Thyroid gland (tissue), 4 donors: ENCODE measurements at regions not wholly inside any gene's neighbourhood (a gene's known extent, or its start where the extent isn't known, plus 50 kb on each side); places are given as distances from the start of the nearest gene placed in this dataset.

ENCODE experiments used
- POLR2A ChIP-seq, 2 donors: fragments of 450-650 bp; IDR thresholded peaks; one replicate each; pipeline ENCODE4 v1.6.1; 2017; ENCODE audit warnings: antibody characterized with exemption in 2 of 2, mild to moderate bottlenecking in 2 of 2, moderate library complexity in 1 of 2
- TF ChIP-seq, protein P1 (sequence below), 6 experiments: fragments of 200-600 bp in 3 of 6; fragments of 450-650 bp in 3 of 6; sonication (generic) in 3 of 6; IDR thresholded peaks; one replicate each; pipeline ENCODE4 v1.5.1; 2016 to 2019; ENCODE audit warnings: antibody characterized with exemption in 6 of 6, mild to moderate bottlenecking in 2 of 6, inconsistent platforms in 1 of 6, moderate library complexity in 1 of 6

DNA sequence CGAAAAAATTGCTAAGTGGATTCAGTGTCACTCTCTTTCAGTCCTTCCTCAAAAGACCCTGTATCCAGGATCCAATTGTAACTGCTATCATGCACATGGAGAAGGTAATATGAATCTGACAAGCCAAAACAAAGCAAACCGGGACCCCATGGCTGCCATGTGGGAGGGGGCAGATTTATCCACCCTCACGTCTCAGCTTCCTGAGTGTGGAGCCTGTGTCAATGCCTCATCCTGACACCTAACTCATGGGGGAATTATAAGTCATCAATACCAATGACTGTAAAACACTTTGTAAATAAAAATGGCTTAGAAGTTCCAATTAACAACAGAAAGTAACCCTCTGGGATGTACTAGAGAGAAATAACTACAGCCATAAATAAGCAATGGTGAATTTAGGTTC lies 174.1 kb upstream of the MCHR2 start:
- TF ChIP-seq, protein P1, sequence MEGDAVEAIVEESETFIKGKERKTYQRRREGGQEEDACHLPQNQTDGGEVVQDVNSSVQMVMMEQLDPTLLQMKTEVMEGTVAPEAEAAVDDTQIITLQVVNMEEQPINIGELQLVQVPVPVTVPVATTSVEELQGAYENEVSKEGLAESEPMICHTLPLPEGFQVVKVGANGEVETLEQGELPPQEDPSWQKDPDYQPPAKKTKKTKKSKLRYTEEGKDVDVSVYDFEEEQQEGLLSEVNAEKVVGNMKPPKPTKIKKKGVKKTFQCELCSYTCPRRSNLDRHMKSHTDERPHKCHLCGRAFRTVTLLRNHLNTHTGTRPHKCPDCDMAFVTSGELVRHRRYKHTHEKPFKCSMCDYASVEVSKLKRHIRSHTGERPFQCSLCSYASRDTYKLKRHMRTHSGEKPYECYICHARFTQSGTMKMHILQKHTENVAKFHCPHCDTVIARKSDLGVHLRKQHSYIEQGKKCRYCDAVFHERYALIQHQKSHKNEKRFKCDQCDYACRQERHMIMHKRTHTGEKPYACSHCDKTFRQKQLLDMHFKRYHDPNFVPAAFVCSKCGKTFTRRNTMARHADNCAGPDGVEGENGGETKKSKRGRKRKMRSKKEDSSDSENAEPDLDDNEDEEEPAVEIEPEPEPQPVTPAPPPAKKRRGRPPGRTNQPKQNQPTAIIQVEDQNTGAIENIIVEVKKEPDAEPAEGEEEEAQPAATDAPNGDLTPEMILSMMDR (IDR thresholded peaks at IDR 0.05): no peak
- no peak for TF ChIP-seq POLR2A (IDR thresholded peaks at IDR 0.05)
